ENCODE measurements at regions not wholly inside any gene's neighbourhood (a gene's known extent, or its start where the extent isn't known, plus 50 kb on each side); places are given as distances from the start of the nearest gene placed in this dataset.
A peak's percentile ranks its signal among the peaks of the same experiment; 100 is the strongest.

DNA sequence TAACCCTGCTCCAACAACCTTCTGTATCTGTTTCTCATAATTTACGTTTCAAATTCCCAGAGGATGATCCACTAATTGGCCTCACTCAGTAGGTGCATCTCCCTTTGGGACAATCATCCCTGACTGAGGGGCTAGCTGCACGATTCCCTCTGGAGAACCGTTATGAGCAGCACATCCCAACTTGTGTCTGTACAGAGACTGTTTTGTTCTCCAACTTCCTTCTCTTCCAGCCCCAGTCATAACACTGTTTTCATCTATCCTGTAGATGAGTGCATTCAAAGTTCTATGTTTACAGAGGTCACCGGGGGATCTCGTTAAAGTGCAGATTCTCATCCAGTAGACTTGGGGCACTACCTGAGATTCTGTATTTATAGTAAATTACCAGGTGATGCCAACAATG, 187.2 kb downstream of the REEP3 start:
- DNase-seq (ENCODE audit: low spot score), result no peak

GRCh38 chr10:63710703-63711102, 189.5 kb downstream of the REEP3 start:
- DNase-seq (ENCODE audit: low spot score), result no peak

- DNase-seq (ENCODE audit: low spot score), result no peak
Observed at GRCh38 chr10:63711361-63711760, 190.2 kb downstream of the REEP3 start.

GRCh38 chr10:63711867-63712716, 190.9 kb downstream of the REEP3 start:
- DNase-seq (ENCODE audit: low spot score), result no peak

DNA sequence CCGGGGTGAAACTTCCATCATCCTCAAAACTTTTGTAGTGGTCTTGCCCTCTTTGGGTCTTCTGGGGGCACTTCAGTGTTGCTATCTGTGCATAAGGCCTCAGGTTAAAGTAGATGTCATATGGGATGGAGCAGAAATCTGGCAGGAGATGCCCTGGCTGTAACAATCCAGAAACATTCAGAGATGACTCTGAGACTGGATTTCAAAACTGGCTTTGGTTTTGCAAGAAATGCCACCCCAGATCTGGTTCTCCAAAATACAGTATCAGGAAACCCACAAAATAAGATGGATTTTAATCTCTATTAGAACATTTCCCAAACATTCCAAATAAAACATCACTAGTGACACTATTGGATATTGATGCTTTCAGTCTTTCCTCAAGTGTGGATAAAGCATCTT, 191.5 kb downstream of the REEP3 start:
- DNase-seq (ENCODE audit: low spot score), result no peak

DNA sequence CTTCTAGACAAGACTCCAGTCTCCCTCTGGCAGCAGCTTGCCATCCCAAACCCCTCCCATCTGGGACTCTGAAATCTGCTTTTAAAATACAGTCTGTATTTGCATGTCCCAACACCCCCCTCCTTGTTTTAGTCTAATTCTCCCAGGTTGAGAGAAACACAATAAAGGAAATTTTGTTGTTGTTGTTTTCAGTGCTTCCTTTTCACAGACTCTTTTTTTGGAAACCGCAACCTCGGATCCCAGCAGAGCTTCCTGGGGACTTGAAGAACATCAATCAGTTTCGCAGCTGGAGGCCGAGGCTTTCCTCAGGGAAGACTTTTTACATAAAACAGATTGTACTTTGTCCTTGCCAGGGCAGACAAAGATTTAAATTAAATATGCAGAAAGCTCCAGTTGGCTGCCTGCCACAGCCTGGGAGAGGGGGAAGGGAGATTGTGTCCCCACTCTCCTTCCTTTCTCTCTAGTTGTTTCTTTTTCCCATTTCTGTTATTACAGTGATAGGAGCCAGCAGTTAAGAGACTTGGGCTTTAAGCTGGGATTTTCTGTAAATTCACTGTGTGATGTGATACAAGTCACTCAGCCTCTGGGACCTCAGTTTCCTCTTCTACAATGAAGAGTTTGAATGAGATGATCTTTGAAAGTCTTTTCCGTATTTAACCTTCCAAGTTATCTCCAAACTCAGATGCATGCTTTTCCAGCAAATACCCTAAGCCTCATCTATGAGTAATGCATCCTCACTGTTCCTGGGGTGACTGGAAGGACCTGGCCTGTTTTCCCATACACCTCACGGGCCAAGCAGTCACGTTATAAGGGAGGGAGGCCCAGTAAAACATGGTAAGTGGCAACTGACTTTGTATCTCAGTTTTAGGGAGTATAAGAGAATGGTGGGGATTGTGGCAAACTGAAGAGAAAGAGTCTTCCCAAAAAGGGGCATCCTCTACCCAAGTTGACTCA, 192.3 kb downstream of the REEP3 start:
- no peak for DNase-seq (ENCODE audit: low spot score)

- DNase-seq (ENCODE audit: low spot score), result no peak
Observed at GRCh38 chr10:63716016-63716580, 194.9 kb downstream of the REEP3 start.

- no peak for DNase-seq (ENCODE audit: low spot score)
Observed at GRCh38 chr10:63717027-63717715, 196.0 kb downstream of the REEP3 start.

DNA sequence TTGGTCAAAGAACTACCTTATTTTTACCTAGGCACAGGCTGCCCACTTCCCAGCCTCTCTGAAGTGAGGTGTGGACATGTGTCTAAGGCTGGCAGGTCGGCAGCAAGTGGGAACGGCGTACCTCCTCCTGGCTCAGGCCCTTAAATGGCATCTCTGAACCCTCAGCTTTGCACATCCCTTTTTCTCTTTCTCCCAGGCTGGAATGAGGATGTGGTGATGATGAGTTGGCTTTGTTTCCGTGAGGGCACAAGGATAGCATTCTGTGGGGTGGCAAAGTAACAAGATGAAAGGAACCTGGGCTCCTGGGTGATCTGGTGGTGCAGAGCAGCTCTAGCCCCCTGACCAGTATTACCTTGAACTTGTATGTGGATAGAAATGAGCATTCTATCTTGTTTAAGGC, 196.8 kb downstream of the REEP3 start:
- DNase-seq (ENCODE audit: low spot score), result no peak

- DNase-seq (ENCODE audit: low spot score), result no peak
Observed at GRCh38 chr10:63718421-63718820, 197.2 kb downstream of the REEP3 start.

GRCh38 chr10:63719226-63719856, 198.1 kb downstream of the REEP3 start:
- no peak for DNase-seq (ENCODE audit: low spot score)

DNA sequence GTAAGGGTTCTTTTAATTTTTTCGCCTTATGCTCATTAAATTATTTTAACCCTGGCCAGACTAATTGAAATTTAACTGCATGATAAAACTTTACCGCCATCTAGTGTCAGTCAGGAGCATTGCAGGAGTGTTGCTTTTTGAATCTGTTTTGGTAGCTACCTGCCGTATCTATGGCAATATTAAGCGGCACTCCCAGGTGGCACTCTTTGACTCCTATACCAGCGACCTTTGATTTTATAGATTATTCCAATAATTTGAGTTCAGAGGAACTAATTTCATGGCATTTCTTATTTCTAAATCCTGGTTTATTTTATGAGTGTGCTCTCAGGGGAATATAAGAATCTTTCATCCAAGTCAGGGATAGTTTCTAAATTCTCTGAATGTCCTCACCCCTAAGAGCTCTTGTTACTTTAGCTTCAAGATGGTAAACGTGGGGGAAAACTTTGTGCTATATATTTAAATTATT, 198.9 kb downstream of the REEP3 start:
- peak; percentile 64 for DNase-seq (ENCODE audit: low spot score)

- DNase-seq (ENCODE audit: low spot score), result no peak
Observed at GRCh38 chr10:63720676-63721075, 199.5 kb downstream of the REEP3 start.

DNA sequence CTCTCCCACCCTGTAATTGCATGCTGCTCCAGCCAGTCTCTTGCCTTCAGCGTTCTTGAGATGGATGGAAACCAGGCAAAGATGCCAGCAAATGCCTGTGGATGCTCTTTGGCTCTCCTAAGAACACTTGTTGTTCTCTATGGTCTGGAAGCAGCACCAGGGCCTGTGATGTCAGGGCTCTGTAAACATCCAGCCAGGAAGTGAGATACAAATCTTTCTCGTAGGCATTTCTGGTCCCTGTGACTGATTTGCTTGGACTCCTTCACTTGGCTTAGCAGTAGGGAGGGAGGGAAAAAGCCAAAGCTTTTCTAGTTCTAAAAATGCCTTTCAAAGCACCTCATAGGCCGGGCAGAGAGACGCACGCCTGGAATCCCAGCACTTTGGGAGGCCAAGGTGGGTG, 201.3 kb downstream of the REEP3 start:
- DNase-seq (ENCODE audit: low spot score), result no peak

GRCh38 chr10:63723320-63723719, 202.1 kb downstream of the REEP3 start:
- DNase-seq (ENCODE audit: low spot score), result no peak

DNA sequence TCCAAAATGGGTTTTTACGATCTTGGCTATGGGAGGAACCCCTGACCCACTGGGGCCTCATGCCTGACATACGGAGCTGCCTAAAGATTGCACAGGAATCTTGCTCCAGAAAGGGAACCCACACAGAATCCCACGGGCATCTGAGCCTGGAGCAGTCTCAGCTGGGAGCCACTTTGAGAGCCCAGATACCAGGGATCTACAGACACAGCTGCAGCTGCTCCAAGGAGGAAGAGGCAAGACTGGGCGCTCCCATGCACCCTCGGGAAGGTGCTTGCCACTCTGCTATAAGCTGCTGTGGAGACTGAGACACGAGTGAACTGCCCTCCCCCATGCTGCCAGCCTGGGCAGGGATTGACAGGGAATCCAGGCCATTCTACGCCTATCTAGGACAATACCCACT, 202.5 kb downstream of the REEP3 start:
- no peak for DNase-seq (ENCODE audit: low spot score)

- DNase-seq (ENCODE audit: low spot score), result no peak
Observed at GRCh38 chr10:63724922-63725321, 203.7 kb downstream of the REEP3 start.

DNA sequence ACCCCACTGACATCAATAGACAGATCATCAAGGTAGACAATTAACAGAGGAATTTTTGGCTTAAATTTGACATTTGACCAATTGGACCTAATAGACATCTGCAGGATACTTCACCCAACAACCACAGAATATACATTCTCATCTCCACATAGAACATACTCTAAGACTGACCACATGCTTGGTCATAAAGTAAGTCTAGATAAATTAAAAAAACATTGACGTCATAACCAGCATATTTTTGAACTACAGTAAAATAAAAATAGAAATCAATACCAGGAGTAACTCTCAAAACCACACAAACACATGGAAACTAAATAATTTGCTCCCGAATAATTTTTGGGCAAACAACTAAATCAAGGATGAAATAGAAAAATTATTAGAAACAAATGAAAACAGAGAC, 205.7 kb downstream of the REEP3 start:
- DNase-seq (ENCODE audit: low spot score), result no peak

GRCh38 chr10:63727636-63728035, 206.4 kb downstream of the REEP3 start:
- no peak for DNase-seq (ENCODE audit: low spot score)

DNA sequence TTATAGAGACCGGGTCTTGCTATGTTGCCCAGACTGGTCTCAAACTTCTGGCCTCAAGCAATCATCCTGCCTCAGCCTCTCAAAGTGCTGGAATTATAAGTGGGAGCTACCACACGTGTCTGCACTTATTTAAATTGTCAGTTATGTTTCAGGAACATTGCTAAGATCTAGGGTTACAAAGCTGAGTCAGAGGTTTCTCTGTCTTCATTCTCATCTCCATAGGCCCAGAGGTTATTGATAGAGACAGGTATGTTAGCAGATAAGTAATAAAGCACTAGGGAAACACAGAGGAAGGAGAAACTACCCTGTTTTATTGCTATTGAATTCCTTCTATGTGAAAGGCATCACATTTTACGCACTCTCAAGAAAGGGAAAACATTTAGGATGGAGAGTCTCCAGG, 214.1 kb downstream of the REEP3 start:
- no peak for DNase-seq (ENCODE audit: low spot score)

DNA sequence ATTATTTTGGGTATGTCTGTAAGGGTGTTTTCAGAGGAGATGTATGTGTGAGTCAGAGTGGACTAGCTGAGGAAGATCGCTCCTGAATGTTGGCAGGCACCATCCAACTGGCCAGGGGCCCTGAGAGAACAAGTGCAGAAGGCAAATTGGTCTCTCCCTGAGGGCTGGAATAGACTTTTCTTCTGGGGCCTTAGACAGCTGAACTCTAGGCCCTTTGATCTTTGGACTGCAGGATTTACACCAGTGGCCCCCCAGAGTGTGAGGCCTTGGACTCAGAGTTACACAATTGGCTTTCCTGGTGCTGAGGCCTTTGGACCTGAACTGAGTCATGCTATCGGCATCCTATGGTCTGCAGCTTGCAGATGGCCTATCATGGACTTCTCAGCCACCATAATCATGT, 217.2 kb downstream of the REEP3 start:
- DNase-seq (ENCODE audit: low spot score), result no peak
